ENCODE measurements at regions not wholly inside any gene's neighbourhood (a gene's known extent, or its start where the extent isn't known, plus 50 kb on each side); places are given as distances from the start of the nearest gene placed in this dataset.

- H3K4me1 ChIP-seq: no peaks in the 10 kb centered on the region
- WGBS, 3 donors: 41 to 59% (median 55%) methylated on average over 2 of the region's 2 CpGs
- ATAC-seq: no peak
- H3K4me3 ChIP-seq: no peak overlapping the region
- intact Hi-C loops (cut with DNase I): no loop called here
- H3K9me3 ChIP-seq: no peaks in the 10 kb centered on the region
- DNase-seq: no peak
- H3K36me3 ChIP-seq (ENCODE audit: insufficient read depth in 1 of 2, low read depth in 1 of 2): no peaks in the 10 kb centered on the region
- H3K27ac ChIP-seq: no peak overlapping the region
- no peak for TF ChIP-seq CTCF (IDR thresholded peaks at IDR 0.05)
- no peaks in the 10 kb centered on the region for H3K27me3 ChIP-seq (ENCODE audit: insufficient read depth in 3 of 3, low read length in 2 of 3)
Measured at GRCh38 chr3:176159796-176160195, 1037.5 kb downstream of the TBL1XR1 start.

- H3K27ac ChIP-seq: no peak overlapping the region
- 89 to 92% (median 89%) methylated on average over 6 of the region's 6 CpGs for WGBS, 3 donors
- no peaks in the 10 kb centered on the region for H3K4me1 ChIP-seq
- DNase-seq (no peak), ATAC-seq (no peak)
- H3K9me3 ChIP-seq: no peaks in the 10 kb centered on the region
- H3K27me3 ChIP-seq (ENCODE audit: insufficient read depth in 3 of 3, low read length in 2 of 3): no peaks in the 10 kb centered on the region
- TF ChIP-seq CTCF (IDR thresholded peaks at IDR 0.05): no peak
- H3K4me3 ChIP-seq: no peak overlapping the region
- H3K36me3 ChIP-seq (ENCODE audit: insufficient read depth in 1 of 2, low read depth in 1 of 2): no peaks in the 10 kb centered on the region
- intact Hi-C loops (cut with DNase I): no loop called here
Measured at GRCh38 chr3:176155012-176155411, 1042.3 kb downstream of the TBL1XR1 start.

- H3K9me3 ChIP-seq: no peaks in the 10 kb centered on the region
- intact Hi-C loops (cut with DNase I): no loop called here
- H3K27ac ChIP-seq: no peak overlapping the region
- no peak overlapping the region for H3K4me3 ChIP-seq
- ATAC-seq: no peak
- no peaks in the 10 kb centered on the region for H3K36me3 ChIP-seq (ENCODE audit: insufficient read depth in 1 of 2, low read depth in 1 of 2)
- no peak for DNase-seq
- no peaks in the 10 kb centered on the region for H3K27me3 ChIP-seq (ENCODE audit: insufficient read depth in 3 of 3, low read length in 2 of 3)
- no peaks in the 10 kb centered on the region for H3K4me1 ChIP-seq
- TF ChIP-seq CTCF (IDR thresholded peaks at IDR 0.05): no peak
Measured at GRCh38 chr3:176149567-176149966, 1047.7 kb downstream of the TBL1XR1 start.

- ATAC-seq: no peak
- WGBS, 3 donors: 15 to 33% (median 18%) methylated on average over 1 of the region's 1 CpG
- no peak for TF ChIP-seq CTCF (IDR thresholded peaks at IDR 0.05)
- no peak for DNase-seq
- Histone ChIP-seq H3K36me3 (ENCODE audit: insufficient read depth in 1 of 2, low read depth in 1 of 2) (no peaks in the 10 kb centered on the region), H3K27me3 (ENCODE audit: insufficient read depth in 3 of 3, low read length in 2 of 3) (no peaks in the 10 kb centered on the region), H3K9me3 (no peaks in the 10 kb centered on the region), H3K4me1 (no peaks in the 10 kb centered on the region), H3K4me3 (no peak overlapping the region), H3K27ac (no peak overlapping the region)
- intact Hi-C loops (cut with DNase I): no loop called here
Measured at GRCh38 chr3:176147251-176147650, 1050.0 kb downstream of the TBL1XR1 start.

- 84 to 89% (median 87%) methylated on average over 1 of the region's 1 CpG for WGBS, 3 donors
- Histone ChIP-seq H3K4me3 (no peak overlapping the region), H3K36me3 (ENCODE audit: insufficient read depth in 1 of 2, low read depth in 1 of 2) (no peaks in the 10 kb centered on the region), H3K27me3 (ENCODE audit: insufficient read depth in 3 of 3, low read length in 2 of 3) (no peaks in the 10 kb centered on the region), H3K4me1 (no peaks in the 10 kb centered on the region), H3K27ac (no peak overlapping the region), H3K9me3 (peaks cover 3% of the 10 kb centered on the region)
- DNase-seq (no peak), ATAC-seq (no peak)
- intact Hi-C loops (cut with DNase I): no loop called here
- TF ChIP-seq CTCF (IDR thresholded peaks at IDR 0.05): no peak
Measured at GRCh38 chr3:176141837-176142236, 1055.4 kb downstream of the TBL1XR1 start.

Measured in psoas muscle (tissue), 7 donors.